Caco-2 (cell line): ENCODE measurements at regions not wholly inside any gene's neighbourhood (a gene's known extent, or its start where the extent isn't known, plus 50 kb on each side); places are given as distances from the start of the nearest gene placed in this dataset.
"Not testable (repeated sequence)": the region's sequence is repeated elsewhere in the genome, so short reads cannot be mapped to it uniquely, and the experiment has no call there.

Source experiments
- BruUV-seq: library from RNA; stranded (reverse); fragments of 400-500 nt; replicated peaks from 2 replicates; lab custom pipeline; 2021; lab: Mats Ljungman, UMichigan
- CTCF ChIA-PET: fragments of 300-600 bp; sonication (Branson Sonifier 250); formaldehyde crosslinking; loops from one replicate; lab custom pipeline; 2022; ENCODE audit warnings: antibody characterized with exemption; lab: Charles Lee
- POLR2A ChIA-PET: fragments of 300-600 bp; sonication (Branson Sonifier 250); formaldehyde crosslinking; loops from one replicate; lab custom pipeline; 2022; ENCODE audit warnings: antibody characterized with exemption; lab: Charles Lee
- DNase-seq, 2 experiments: peaks; one replicate each; pipeline versions ENCODE4 v3.0.0 to v3.0.0-alpha.2; 2020 to 2022
- H3K27me3 ChIP-seq: replicated peaks from 2 replicates; pipeline ENCODE4 v1.6.0; 2011; ENCODE audit warnings: low read length; ENCODE audit not compliant: control insufficient read depth, insufficient read depth
- H3K36me3 ChIP-seq: 2 replicates; pipeline ENCODE4 v1.5.1; 2011; ENCODE audit warnings: low read length; ENCODE audit not compliant: control insufficient read depth, insufficient read depth
- H3K4me1 ChIP-seq: fragments of 250-450 bp; sonication (Bioruptor Pico); 2 replicates; pipeline ENCODE4 v1.5.1; 2020; ENCODE audit warnings: mild to moderate bottlenecking
- H3K4me3 ChIP-seq: 2 replicates; pipeline ENCODE4 v1.5.1; 2011; ENCODE audit warnings: low read depth, mild to moderate bottlenecking, control low read depth, low read length
- H3K9me3 ChIP-seq: fragments of 250-450 bp; sonication (Bioruptor Pico); 2 replicates; pipeline ENCODE4 v1.5.1; 2020; ENCODE audit warnings: mild to moderate bottlenecking, moderate library complexity
- H3K27ac Mint-ChIP-seq: one replicate; pipeline ENCODE4 v1.8.0; 2022; ENCODE audit warnings: mixed read lengths; ENCODE audit not compliant: unreplicated experiment
- H3K27me3 Mint-ChIP-seq: one replicate; pipeline ENCODE4 v1.8.0; 2022; ENCODE audit warnings: mixed read lengths; ENCODE audit not compliant: insufficient read depth, unreplicated experiment
- H3K36me3 Mint-ChIP-seq: one replicate; pipeline ENCODE4 v1.8.0; 2022; ENCODE audit warnings: mild to moderate bottlenecking, mixed read lengths; ENCODE audit not compliant: insufficient read depth, unreplicated experiment
- H3K4me1 Mint-ChIP-seq: one replicate; pipeline ENCODE4 v1.8.0; 2022; ENCODE audit warnings: low read depth, mixed read lengths; ENCODE audit not compliant: unreplicated experiment
- H3K4me3 Mint-ChIP-seq: one replicate; pipeline ENCODE4 v1.8.0; 2022; ENCODE audit warnings: mild to moderate bottlenecking, moderate library complexity, mixed read lengths; ENCODE audit not compliant: unreplicated experiment
- H3K9me3 Mint-ChIP-seq: one replicate; pipeline ENCODE4 v1.8.0; 2022; ENCODE audit warnings: mixed read lengths; ENCODE audit not compliant: unreplicated experiment
- CTCF ChIP-seq, 2 experiments: fragments of 200-600 bp in 1 of 2; IDR thresholded peaks; 1 replicate in 1 of 2; 2 replicates in 1 of 2; pipeline versions ENCODE4 v1.5.1 to v1.8.0; 2011 to 2022; ENCODE audit warnings: antibody characterized with exemption in 1 of 2, control low read depth in 1 of 2, inconsistent platforms in 1 of 2, low read depth in 1 of 2, low read length in 1 of 2, mild to moderate bottlenecking in 1 of 2, moderate library complexity in 1 of 2; ENCODE audit not compliant: insufficient read depth in 1 of 2, severe bottlenecking in 1 of 2, unreplicated experiment in 1 of 2
- intact Hi-C: fragments of 100-400 bp; cut with micrococcal nuclease; formaldehyde crosslinking; loops from one replicate; pipeline ENCODE4 v1.10.0; 2022; ENCODE audit not compliant: unreplicated experiment

- no TSS peak for BruUV-seq
- Mint-ChIP-seq H3K4me3 (no peak overlapping the region), H3K27me3 (peaks cover 2% of the 10 kb centered on the region), H3K27ac (no peak overlapping the region), H3K9me3 (no peaks in the 10 kb centered on the region), H3K4me1 (no peaks in the 10 kb centered on the region), H3K36me3 (no peaks in the 10 kb centered on the region)
- POLR2A ChIA-PET, result no interaction called here
- intact Hi-C loops, result no loop called here
- no peak for DNase-seq
- Histone ChIP-seq H3K27me3 (no peaks in the 10 kb centered on the region), H3K4me1 (no peaks in the 10 kb centered on the region), H3K36me3 (no peaks in the 10 kb centered on the region), H3K4me3 (no peak overlapping the region), H3K9me3 (no peaks in the 10 kb centered on the region)
- CTCF ChIA-PET, result no interaction called here
- TF ChIP-seq CTCF (IDR thresholded peaks at IDR 0.05; ENCODE audit: insufficient read depth in 1 of 2, low read depth in 1 of 2, low read length in 1 of 2, severe bottlenecking in 1 of 2, unreplicated experiment in 1 of 2), result no peak
Measured at GRCh38 chr3:75262661-75263060, 401.5 kb upstream of the FRG2C start.

DNA sequence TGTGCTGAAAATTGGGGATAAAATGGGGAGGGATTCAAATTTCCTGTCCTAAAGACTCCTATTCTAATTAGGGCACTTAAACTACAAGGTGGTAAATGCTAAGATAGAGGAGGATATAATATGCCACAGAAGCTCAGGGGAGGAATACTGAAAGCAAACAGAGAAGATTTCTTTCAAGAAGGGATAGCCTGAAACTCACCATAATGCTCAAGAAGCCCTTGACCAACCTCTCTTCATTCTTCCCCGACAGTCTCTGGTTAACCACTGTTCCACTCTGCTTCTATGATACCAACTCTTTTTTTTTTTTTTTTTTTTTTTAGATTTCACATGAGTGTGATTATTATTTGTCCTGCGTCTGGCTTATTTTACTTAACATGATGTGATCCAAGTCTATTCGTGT, 398.2 kb upstream of the FRG2C start:
- Histone ChIP-seq H3K9me3 (no peaks in the 10 kb centered on the region), H3K27me3 (no peaks in the 10 kb centered on the region), H3K4me3 (no peak overlapping the region), H3K4me1 (no peaks in the 10 kb centered on the region), H3K36me3 (no peaks in the 10 kb centered on the region)
- H3K9me3 Mint-ChIP-seq, result no peaks in the 10 kb centered on the region
- intact Hi-C loops, result no loop called here
- no peak overlapping the region for H3K27ac Mint-ChIP-seq
- H3K27me3 Mint-ChIP-seq, result peaks cover 2% of the 10 kb centered on the region
- no TSS peak for BruUV-seq
- H3K36me3 Mint-ChIP-seq, result no peaks in the 10 kb centered on the region
- ChIA-PET CTCF (no interaction called here), POLR2A (no interaction called here)
- no peak for DNase-seq
- H3K4me1 Mint-ChIP-seq, result no peaks in the 10 kb centered on the region
- H3K4me3 Mint-ChIP-seq, result no peak overlapping the region
- no peak for TF ChIP-seq CTCF (IDR thresholded peaks at IDR 0.05; ENCODE audit: insufficient read depth in 1 of 2, low read depth in 1 of 2, low read length in 1 of 2, severe bottlenecking in 1 of 2, unreplicated experiment in 1 of 2)

GRCh38 chr3:75268576-75268975, 395.6 kb upstream of the FRG2C start:
- H3K4me1 Mint-ChIP-seq, POLR2A ChIA-PET, H3K27me3 Mint-ChIP-seq, H3K9me3 Mint-ChIP-seq, BruUV-seq, H3K4me3 ChIP-seq, H3K4me1 ChIP-seq, H3K27me3 ChIP-seq, CTCF ChIA-PET, DNase-seq, H3K36me3 ChIP-seq, H3K36me3 Mint-ChIP-seq, H3K27ac Mint-ChIP-seq, H3K4me3 Mint-ChIP-seq, H3K9me3 ChIP-seq, intact Hi-C loops: not testable (repeated sequence)

GRCh38 chr3:75272237-75272636, 391.9 kb upstream of the FRG2C start:
- H3K4me1 ChIP-seq, H3K27me3 Mint-ChIP-seq, H3K36me3 ChIP-seq, H3K4me3 Mint-ChIP-seq, H3K36me3 Mint-ChIP-seq, DNase-seq, H3K9me3 Mint-ChIP-seq, H3K9me3 ChIP-seq, BruUV-seq, POLR2A ChIA-PET, H3K4me1 Mint-ChIP-seq, intact Hi-C loops, H3K27ac Mint-ChIP-seq, CTCF ChIA-PET, H3K27me3 ChIP-seq, H3K4me3 ChIP-seq: not testable (repeated sequence)
